HepG2 (cell line): ENCODE measurements at regions not wholly inside any gene's neighbourhood (a gene's known extent, or its start where the extent isn't known, plus 50 kb on each side); places are given as distances from the start of the nearest gene placed in this dataset.

Source experiments
- ATAC-seq: fragments of 200-7000 bp; cut with Tn5 transposase; 3 replicates; pipeline ENCODE4 v1.9.1; 2020; ENCODE audit warnings: mild to moderate bottlenecking, moderate library complexity
- BruUV-seq: library from RNA; stranded (reverse); fragments of 400-500 nt; replicated peaks from 2 replicates; lab custom pipeline; 2021; lab: Mats Ljungman, UMichigan
- CTCF ChIA-PET: fragments of 300-600 bp; formaldehyde crosslinking; extraction: SDS; loops from one replicate; lab custom pipeline; 2021; ENCODE audit warnings: low total read pairs, inconsistent platforms, low intra/inter-chr PET ratio; lab: Yijun Ruan, JAX
- POLR2A ChIA-PET: fragments of 350-600 bp; sonication (Branson Sonifier 250); formaldehyde crosslinking; loops from one replicate; lab custom pipeline; 2020; ENCODE audit warnings: antibody characterized with exemption, inconsistent platforms; lab: Yijun Ruan, JAX
- DNase-seq: peaks from one replicate; pipeline ENCODE4 v3.0.0-alpha.2; 2015; ENCODE audit warnings: low spot score
- FAIRE-seq: peaks from 3 replicates; lab custom pipeline; 2011; peaks lifted over from hg19 to GRCh38; lab: Jason Lieb, UNC
- H2AFZ ChIP-seq: one replicate; pipeline ENCODE4 v1.6.1; 2011; ENCODE audit warnings: low read length, inconsistent platforms
- H3K27ac ChIP-seq: fragments of 300-600 bp; 3 replicates; pipeline ENCODE4 v1.8.0; 2011; ENCODE audit warnings: mixed run types, mild to moderate bottlenecking, mixed read lengths, low read length, inconsistent platforms; ENCODE audit not compliant: insufficient read depth; ENCODE audit errors: extremely low read length
- H3K27me3 ChIP-seq, 2 experiments: fragments of 200-600 bp in 1 of 2; 2 replicates in 1 of 2; 3 replicates in 1 of 2; pipeline versions ENCODE4 v1.6.0 to v1.8.0; 2011; ENCODE audit warnings: low read length in 2 of 2, mild to moderate bottlenecking in 2 of 2, moderate library complexity in 2 of 2, inconsistent platforms in 1 of 2; ENCODE audit not compliant: insufficient read depth in 2 of 2, control insufficient read depth in 1 of 2
- H3K36me3 ChIP-seq, 2 experiments: fragments of 200-600 bp in 1 of 2; replicated peaks in 1 of 2; 2 replicates in 1 of 2; 3 replicates in 1 of 2; pipeline versions ENCODE4 v1.5.1 to v1.8.0; 2011; ENCODE audit warnings: low read length in 2 of 2, inconsistent platforms in 1 of 2; ENCODE audit not compliant: insufficient read depth in 2 of 2, control insufficient read depth in 1 of 2
- H3K4me1 ChIP-seq: 2 replicates; pipeline ENCODE4 v1.5.1; 2012; ENCODE audit warnings: low read length, inconsistent platforms; ENCODE audit not compliant: insufficient read depth
- H3K4me2 ChIP-seq: 2 replicates; pipeline ENCODE4 v1.6.0; 2011; ENCODE audit warnings: low read depth, low read length, inconsistent platforms
- H3K4me3 ChIP-seq, 3 experiments: fragments of 200-600 bp in 1 of 3; sonication (generic), shearing (Covaris generic) in 1 of 3; replicated peaks in 1 of 3; 2 replicates each; pipeline ENCODE4 v1.5.1; 2011 to 2016; ENCODE audit warnings: low read length in 3 of 3, inconsistent platforms in 2 of 3, low read depth in 2 of 3, mild to moderate bottlenecking in 2 of 3, control low read depth in 1 of 3, mixed read lengths in 1 of 3; ENCODE audit not compliant: insufficient read depth in 1 of 3
- H3K79me2 ChIP-seq: one replicate; pipeline ENCODE4 v1.6.1; 2011; ENCODE audit warnings: low read length, inconsistent platforms; ENCODE audit not compliant: insufficient read depth
- H3K9ac ChIP-seq: 2 replicates; pipeline ENCODE4 v1.6.0; 2011; ENCODE audit warnings: mild to moderate bottlenecking, low read depth, low read length, inconsistent platforms; ENCODE audit not compliant: insufficient read depth
- H3K9me3 ChIP-seq: 2 replicates; pipeline ENCODE4 v1.5.1; 2012; ENCODE audit warnings: mild to moderate bottlenecking, low read length
- H4K20me1 ChIP-seq: 2 replicates; pipeline ENCODE4 v1.6.0; 2011; ENCODE audit warnings: inconsistent platforms, mild to moderate bottlenecking, low read length, moderate library complexity; ENCODE audit not compliant: insufficient read depth
- AGO1 ChIP-seq: fragments of 200-400 bp; formaldehyde crosslinking; IDR thresholded peaks from 2 replicates; pipeline ENCODE4 v1.6.1; 2017; ENCODE audit warnings: mild to moderate bottlenecking, low read depth, low read length, moderate library complexity; ENCODE audit not compliant: poor library complexity, severe bottlenecking
- HNRNPLL ChIP-seq: fragments of 200-400 bp; formaldehyde crosslinking; IDR thresholded peaks from 2 replicates; pipeline ENCODE4 v1.6.1; 2017; ENCODE audit warnings: mild to moderate bottlenecking, low read depth, low read length; ENCODE audit not compliant: poor library complexity, severe bottlenecking
- ISX ChIP-seq: sonication (generic); formaldehyde crosslinking; conservative IDR thresholded peaks from 2 replicates; pipeline ENCODE4 v1.5.0; 2020; ENCODE audit warnings: missing genetic modification reagents
- MED1 ChIP-seq: sonication (generic); formaldehyde crosslinking; IDR thresholded peaks from 2 replicates; pipeline ENCODE4 v1.4.0; 2020; ENCODE audit warnings: missing genetic modification reagents
- TCF7L2 ChIP-seq: IDR thresholded peaks from 2 replicates; pipeline ENCODE4 v1.6.1; 2011; ENCODE audit warnings: mild to moderate bottlenecking, low read depth, low read length, moderate library complexity
- ZBTB3 ChIP-seq: sonication (generic); formaldehyde crosslinking; IDR thresholded peaks from 2 replicates; pipeline ENCODE4 v1.4.0; 2020; ENCODE audit warnings: low read depth, mild to moderate bottlenecking, moderate library complexity, missing genetic modification reagents, borderline replicate concordance
- ZNF83 ChIP-seq: sonication (generic); formaldehyde crosslinking; IDR thresholded peaks from 2 replicates; pipeline ENCODE4 v1.4.0; 2020; ENCODE audit warnings: missing genetic modification reagents, mild to moderate bottlenecking, borderline replicate concordance
- WGBS: methylation state at CpG from one replicate; pipeline ENCODE4 v1.1.6; 2017; ENCODE audit warnings: low lambda C conversion rate; 5-methylcytosine and 5-hydroxymethylcytosine counted together
- in situ Hi-C: cut with HindIII; loops from 2 replicates; pipeline ENCODE4 v1.10.0; 2017; ENCODE audit warnings: low pct_unique_long_range_greater_than_20kb; ENCODE audit not compliant: extremely low pct_ligation_motif_present
- intact Hi-C: fragments of 100-400 bp; cut with micrococcal nuclease; formaldehyde crosslinking; loops from one replicate; pipeline ENCODE4 v1.10.0; 2022; ENCODE audit not compliant: unreplicated experiment
- TF ChIP-seq, protein P1 (sequence below), 2 experiments: sonication (generic) in 1 of 2; formaldehyde crosslinking in 1 of 2; IDR thresholded peaks; 2 replicates each; pipeline versions ENCODE4 v1.4.0 to v1.6.1; 2016 to 2020; ENCODE audit warnings: borderline replicate concordance in 1 of 2, low read depth in 1 of 2, mild to moderate bottlenecking in 1 of 2, missing genetic modification reagents in 1 of 2

DNA sequence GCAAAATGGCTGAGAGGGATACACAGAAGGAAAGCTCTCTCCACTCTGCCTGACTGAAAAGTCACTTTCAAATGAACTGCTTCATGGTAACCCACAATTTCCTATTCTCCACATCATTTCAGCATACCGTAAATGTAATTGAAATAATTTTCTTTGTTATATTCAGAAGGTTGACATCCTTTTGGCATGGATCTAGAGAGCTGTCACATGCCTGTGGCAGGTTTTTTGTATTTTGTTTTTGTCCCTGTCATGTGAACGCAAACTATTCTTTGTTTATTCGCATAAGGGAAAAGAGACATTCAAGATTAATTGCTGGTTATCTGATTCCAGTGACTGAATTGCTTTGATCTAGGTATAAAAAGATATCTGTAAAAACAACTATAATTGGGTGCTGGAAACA, 1808.1 kb downstream of the NCAM2 start:
- intact Hi-C loops: no loop called here
- Histone ChIP-seq H3K4me2 (no peak overlapping the region), H3K27me3 (no peaks in the 10 kb centered on the region), H3K4me1 (no peaks in the 10 kb centered on the region), H2AFZ (no peak overlapping the region), H3K9me3 (peaks cover 85% of the 10 kb centered on the region), H3K36me3 (no peaks in the 10 kb centered on the region), H4K20me1 (no peaks in the 10 kb centered on the region), H3K27ac (no peak overlapping the region), H3K4me3 (no peak overlapping the region), H3K9ac (no peak overlapping the region), H3K79me2 (no peaks in the 10 kb centered on the region)
- DNase-seq: no peak
- ATAC-seq: no peak
- in situ Hi-C loops: no loop called here
- no TSS peak for BruUV-seq
- ChIA-PET CTCF (no interaction called here), POLR2A (no interaction called here)
- TF ChIP-seq ISX (no peak), TCF7L2 (no peak), ZNF83 (CRISPR knock-in tag) (no peak), AGO1 (no peak), MED1 (CRISPR knock-in tag) (no peak), ZBTB3 (no peak), HNRNPLL (no peak)
- TF ChIP-seq, protein P1, sequence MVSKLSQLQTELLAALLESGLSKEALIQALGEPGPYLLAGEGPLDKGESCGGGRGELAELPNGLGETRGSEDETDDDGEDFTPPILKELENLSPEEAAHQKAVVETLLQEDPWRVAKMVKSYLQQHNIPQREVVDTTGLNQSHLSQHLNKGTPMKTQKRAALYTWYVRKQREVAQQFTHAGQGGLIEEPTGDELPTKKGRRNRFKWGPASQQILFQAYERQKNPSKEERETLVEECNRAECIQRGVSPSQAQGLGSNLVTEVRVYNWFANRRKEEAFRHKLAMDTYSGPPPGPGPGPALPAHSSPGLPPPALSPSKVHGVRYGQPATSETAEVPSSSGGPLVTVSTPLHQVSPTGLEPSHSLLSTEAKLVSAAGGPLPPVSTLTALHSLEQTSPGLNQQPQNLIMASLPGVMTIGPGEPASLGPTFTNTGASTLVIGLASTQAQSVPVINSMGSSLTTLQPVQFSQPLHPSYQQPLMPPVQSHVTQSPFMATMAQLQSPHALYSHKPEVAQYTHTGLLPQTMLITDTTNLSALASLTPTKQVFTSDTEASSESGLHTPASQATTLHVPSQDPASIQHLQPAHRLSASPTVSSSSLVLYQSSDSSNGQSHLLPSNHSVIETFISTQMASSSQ (IDR thresholded peaks at IDR 0.05; ENCODE audit: low read depth): no peak
- TF ChIP-seq, protein P1 (CRISPR knock-in tag; IDR thresholded peaks at IDR 0.05; ENCODE audit: borderline replicate concordance): no peak
- no peak for FAIRE-seq
- WGBS: 35% methylated on average over 3 of the region's 3 CpGs
